GM21576 (cell line): ENCODE measurements at regions not wholly inside any gene's neighbourhood (a gene's known extent, or its start where the extent isn't known, plus 50 kb on each side); places are given as distances from the start of the nearest gene placed in this dataset.
A peak's percentile ranks its signal among the peaks of the same experiment; 100 is the strongest.

Experiments
- ATAC-seq: cut with Tn5 transposase; IDR thresholded peaks from one replicate; pipeline ENCODE4 v1.9.1; 2021; ENCODE audit warnings: mild to moderate bottlenecking, moderate library complexity; ENCODE audit not compliant: unreplicated experiment

DNA sequence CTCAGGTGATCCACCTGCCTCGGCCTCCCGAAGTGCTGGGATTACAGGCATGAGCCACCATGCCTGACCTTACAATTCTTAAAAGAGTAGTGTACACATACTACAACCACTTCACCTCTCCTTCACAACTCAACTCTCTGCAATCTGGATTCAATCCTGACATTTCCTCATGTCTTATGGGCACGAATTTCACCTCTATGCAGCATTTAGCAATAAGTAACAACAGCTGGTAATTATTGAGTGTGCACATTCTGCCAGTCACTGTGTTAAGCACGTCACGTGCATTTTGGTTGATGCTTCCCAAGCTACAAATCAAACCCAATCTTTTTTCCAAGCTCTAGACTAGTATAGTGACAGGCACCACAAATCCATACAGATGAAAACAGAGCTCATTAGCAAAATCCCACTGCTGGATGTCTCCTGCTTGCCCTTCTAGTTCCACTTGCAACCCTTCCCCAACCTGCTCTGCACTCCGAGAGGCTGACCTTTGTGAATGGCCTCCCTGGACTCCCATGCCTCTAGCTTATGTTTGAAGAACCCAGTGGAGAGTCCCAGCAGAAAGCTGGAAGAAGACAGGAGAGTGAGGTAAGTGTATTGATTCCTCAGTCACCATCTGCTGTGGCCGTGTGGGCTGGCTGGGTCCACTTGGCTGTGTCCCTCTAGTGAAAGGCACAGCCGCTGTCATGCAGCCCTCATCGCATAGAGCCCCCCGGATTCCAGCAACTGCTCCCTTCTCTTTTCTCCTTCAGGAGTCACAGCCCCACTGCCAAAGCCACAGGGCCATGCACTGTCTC lies 176.5 kb downstream of the MEX3B start:
- no peak for ATAC-seq

DNA sequence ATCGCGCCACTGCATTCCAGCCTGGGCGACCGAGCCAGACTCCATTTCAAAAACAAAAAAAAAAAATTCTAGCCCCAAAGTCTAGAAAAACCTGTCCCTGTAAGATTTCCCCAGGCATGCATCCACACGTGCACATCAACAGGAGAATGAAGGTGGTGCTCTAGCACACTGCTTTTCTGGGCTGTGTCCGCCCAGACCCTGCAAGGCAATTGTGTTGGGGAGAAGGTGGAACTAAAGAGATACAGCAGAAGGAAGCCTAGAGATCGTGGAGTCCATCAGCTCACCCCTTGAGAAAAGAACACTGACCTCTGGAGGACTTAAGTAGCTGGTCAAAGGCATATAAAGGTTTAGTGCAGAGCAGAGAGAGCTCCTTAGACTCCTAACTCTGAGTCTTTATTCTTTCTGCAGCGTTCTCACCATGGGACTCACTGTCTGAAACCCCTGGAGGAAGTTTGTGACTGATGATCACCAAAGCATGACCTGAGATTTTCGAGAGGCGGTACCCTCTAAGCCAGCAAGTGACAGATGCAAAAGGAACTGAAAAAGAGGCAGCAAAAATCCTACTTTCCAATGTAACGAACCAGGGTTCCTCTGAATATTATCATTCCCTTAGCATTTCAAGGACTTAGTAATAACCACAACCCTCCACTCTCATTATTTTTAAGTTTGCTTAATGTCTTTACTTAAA lies 179.8 kb downstream of the MEX3B start:
- peak; percentile 99 for ATAC-seq

DNA sequence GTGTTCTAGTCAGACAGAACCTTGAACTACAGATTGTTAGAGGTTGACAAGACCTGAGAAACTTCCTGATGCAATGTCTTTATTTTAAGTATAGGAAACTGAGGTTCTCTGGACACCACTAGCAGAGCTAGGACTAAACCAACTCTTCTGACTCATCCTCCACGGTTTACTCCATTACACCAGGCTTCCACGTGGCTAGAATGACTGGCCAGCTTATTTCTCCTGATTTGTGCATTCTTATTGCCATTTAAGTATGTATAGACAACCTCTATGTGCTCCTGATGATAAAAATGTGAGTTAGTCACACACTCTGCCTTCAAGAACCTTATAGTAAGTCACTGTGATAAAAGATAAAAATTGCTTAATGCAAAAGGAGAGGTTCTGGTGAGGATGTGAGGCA lies 182.7 kb downstream of the MEX3B start:
- no peak for ATAC-seq

- ATAC-seq = no peak
Measured at GRCh38 chr15:81859737-81860516, 185.9 kb downstream of the MEX3B start.

GRCh38 chr15:81858586-81858985 lies 187.2 kb downstream of the MEX3B start:
- no peak for ATAC-seq

DNA sequence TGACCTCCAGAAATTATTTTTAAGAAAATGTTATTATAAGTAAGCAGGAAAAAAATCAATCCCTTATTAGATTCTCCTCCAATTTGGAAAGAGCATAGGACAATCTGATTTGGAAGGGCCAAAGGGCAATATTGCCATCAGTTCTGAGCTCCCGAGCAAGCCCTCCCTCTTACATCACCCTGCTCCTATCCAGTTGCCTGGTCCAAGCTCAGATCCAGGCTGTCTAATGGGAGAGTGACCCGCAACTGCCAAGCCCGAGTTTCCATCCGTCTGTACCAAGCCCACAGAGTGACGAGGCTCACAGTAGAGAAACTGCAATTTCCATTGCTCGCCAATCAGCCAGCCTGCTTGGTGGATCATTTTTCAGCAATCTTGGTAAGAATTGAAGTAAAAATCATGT lies 187.7 kb downstream of the MEX3B start:
- no peak for ATAC-seq

DNA sequence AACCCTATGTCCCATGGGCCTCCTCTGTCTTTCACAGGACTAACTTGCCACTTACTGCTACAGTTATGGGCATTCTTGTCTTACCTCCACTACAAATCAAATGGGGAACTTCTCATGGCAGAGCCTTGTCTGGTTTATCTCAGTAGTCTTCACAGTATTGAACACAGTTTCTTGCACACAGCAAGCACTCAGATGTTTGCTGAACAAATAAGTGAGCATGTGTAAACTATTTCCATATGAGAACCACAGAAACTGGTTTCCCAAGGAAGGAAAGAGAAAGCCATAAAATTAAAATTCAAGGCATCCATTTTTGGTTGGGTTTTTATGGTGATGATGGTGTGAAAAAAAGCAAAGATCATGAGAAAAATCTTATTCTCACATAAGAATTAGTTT lies 189.2 kb downstream of the MEX3B start:
- no peak for ATAC-seq

GRCh38 chr15:81856001-81856633 lies 189.7 kb downstream of the MEX3B start:
- ATAC-seq = no peak

GRCh38 chr15:81853150-81853748 lies 192.6 kb downstream of the MEX3B start:
- ATAC-seq = no peak

GRCh38 chr15:81852411-81853149 lies 193.2 kb downstream of the MEX3B start:
- no peak for ATAC-seq

- no peak for ATAC-seq
Measured at GRCh38 chr15:81851757-81852156, 194.1 kb downstream of the MEX3B start.

DNA sequence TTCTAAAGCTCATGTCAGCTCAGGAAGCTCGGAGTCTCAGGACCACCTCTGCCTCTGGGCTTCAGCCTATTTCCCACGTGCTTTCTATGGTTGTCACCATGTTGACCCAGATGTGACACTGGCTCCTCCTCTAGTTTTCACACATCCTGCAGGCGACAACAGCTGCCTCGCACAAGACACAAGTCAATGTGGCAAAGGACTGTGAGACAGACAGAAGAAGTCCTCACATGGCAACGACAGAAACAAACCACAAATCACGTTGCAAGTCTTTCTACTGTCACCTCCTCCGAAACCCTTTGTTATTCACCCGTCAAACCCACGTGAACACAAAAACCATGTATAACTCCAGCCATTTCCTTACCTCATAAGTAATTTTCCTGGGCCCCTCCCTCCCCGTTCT lies 194.5 kb downstream of the MEX3B start:
- no peak for ATAC-seq

GRCh38 chr15:81849289-81849688 lies 196.5 kb downstream of the MEX3B start:
- ATAC-seq = no peak

DNA sequence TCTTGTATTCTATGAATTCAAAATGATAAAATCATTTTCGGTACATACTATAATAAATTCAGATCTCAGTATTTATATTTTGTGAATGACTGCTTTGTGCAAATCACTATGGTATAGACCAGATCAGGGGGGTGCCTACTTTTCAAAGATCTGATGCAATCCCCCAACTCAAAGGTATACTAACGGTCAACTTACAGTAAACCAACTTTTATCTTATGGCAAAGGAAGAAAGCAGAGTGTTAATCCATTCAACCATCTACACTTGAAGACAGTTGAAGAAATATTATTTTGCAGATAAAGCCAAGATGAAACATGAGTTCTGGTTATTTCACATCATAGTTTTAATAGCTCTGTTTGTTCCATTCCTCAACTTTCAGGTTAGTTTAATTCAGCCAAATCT lies 197.1 kb downstream of the MEX3B start:
- ATAC-seq = no peak

DNA sequence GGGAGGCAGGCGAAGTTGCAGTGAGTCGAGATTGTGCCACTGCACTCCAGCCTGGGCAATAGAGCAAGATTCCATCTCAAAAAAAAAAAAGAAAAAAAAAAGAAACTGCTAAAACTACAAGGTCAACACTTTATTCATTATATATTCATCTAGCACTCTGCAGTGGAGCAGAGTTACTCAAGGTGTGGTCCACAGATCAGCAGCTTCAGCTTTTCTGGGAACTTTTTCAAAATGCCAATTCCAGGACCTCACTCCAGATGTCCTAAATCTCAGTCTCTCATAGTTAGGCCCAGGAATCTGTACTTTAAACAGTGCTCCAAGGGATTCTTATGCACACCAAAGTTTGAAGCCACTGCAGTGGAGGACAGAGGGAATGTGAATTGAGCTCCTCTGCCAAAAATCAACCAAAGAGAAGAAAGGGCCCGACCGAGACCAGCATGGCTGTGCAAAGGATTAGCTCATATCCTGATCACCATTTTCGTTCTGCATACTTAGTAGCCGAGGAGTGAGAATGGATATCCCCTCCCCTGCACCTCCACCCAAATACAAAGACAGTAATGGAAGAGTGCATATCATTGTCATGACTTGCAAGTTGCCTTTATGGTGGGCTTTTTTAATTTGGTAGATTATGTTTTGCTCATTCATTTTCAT lies 201.9 kb downstream of the MEX3B start:
- no peak for ATAC-seq

GRCh38 chr15:81843226-81843625 lies 202.6 kb downstream of the MEX3B start:
- peak; percentile 84 for ATAC-seq

DNA sequence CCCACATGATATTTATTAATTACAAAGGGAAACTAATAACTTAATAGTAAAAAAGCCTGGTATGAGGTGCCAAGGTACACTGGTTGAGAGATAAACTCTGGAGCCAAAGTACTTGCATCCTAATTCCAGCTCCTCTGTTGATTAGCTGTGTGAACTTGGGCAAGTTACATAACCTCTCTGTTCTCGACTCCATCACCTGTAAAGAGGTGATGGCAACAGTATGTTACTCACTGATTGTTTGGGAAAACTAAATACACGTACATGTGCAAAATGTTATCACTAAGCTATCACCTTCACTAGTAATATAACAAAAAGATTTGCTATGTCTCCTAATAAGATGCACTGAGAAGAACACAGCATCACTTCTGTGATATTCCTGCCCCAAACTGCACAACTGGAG lies 206.4 kb downstream of the MEX3B start:
- no peak for ATAC-seq

- no peak for ATAC-seq
Measured at GRCh38 chr15:81835731-81836130, 210.1 kb downstream of the MEX3B start.

GRCh38 chr15:81830520-81830919 lies 215.3 kb downstream of the MEX3B start:
- ATAC-seq = no peak

DNA sequence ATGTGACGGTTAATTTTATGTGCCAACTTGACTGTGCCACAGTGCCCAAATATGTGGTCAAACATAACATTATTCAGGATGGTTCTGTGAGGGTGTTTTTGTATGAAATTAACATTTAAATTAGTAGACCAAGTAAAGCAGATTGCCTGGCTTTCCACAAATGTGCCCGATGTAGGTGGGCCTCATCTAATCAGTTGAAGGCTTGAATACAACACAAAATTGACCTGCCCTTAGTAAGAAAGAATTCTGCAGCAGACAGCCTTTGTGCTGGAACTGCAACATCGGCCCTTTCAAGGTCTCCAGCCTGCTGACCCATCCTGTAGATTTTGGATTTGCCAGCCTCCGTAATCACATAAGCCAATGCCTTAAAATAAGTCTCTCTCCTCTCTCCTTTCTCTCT lies 215.9 kb downstream of the MEX3B start:
- ATAC-seq = no peak
